ENCODE measurements at regions not wholly inside any gene's neighbourhood (a gene's known extent, or its start where the extent isn't known, plus 50 kb on each side); places are given as distances from the start of the nearest gene placed in this dataset.
A peak's percentile ranks its signal among the peaks of the same experiment; 100 is the strongest.

GRCh38 chr5:161115941-161116340 is 263.9 kb upstream of the ATP10B start:
- no peak for DNase-seq (ENCODE audit: low read depth)

- no peak for DNase-seq (ENCODE audit: low read depth)
Observed at GRCh38 chr5:161112371-161112770, 260.4 kb upstream of the ATP10B start.

GRCh38 chr5:161105525-161105924 is 253.5 kb upstream of the ATP10B start:
- peak; percentile 30 for DNase-seq (ENCODE audit: low read depth)

GRCh38 chr5:161098516-161098915 is 246.5 kb upstream of the ATP10B start:
- no peak for DNase-seq (ENCODE audit: low read depth)

GRCh38 chr5:161096581-161096980 is 244.6 kb upstream of the ATP10B start:
- no peak for DNase-seq (ENCODE audit: low read depth)

GRCh38 chr5:161095953-161096352 is 243.9 kb upstream of the ATP10B start:
- DNase-seq (ENCODE audit: low read depth): no peak

GRCh38 chr5:161094411-161094810 is 242.4 kb upstream of the ATP10B start:
- DNase-seq (ENCODE audit: low read depth): peak; percentile 45

GRCh38 chr5:161093100-161093499 is 241.1 kb upstream of the ATP10B start:
- DNase-seq (ENCODE audit: low read depth): no peak

GRCh38 chr5:161089569-161089968 is 237.6 kb upstream of the ATP10B start:
- no peak for DNase-seq (ENCODE audit: low read depth)

- peak; percentile 41 for DNase-seq (ENCODE audit: low read depth)
Observed at GRCh38 chr5:161086461-161086860, 234.4 kb upstream of the ATP10B start.

- no peak for DNase-seq (ENCODE audit: low read depth)
Observed at GRCh38 chr5:161085056-161085455, 233.0 kb upstream of the ATP10B start.

- DNase-seq (ENCODE audit: low read depth): no peak
Observed at GRCh38 chr5:161084115-161084514, 232.1 kb upstream of the ATP10B start.

- no peak for DNase-seq (ENCODE audit: low read depth)
Observed at GRCh38 chr5:161078793-161079192, 226.8 kb upstream of the ATP10B start.

- no peak for DNase-seq (ENCODE audit: low read depth)
Observed at GRCh38 chr5:161077936-161078545, 226.0 kb upstream of the ATP10B start.

- DNase-seq (ENCODE audit: low read depth): no peak
Observed at GRCh38 chr5:161077496-161077895, 225.5 kb upstream of the ATP10B start.

GRCh38 chr5:161064781-161065180 is 212.8 kb upstream of the ATP10B start:
- DNase-seq (ENCODE audit: low read depth): no peak

- no peak for DNase-seq (ENCODE audit: low read depth)
Observed at GRCh38 chr5:161064297-161064696, 212.3 kb upstream of the ATP10B start.

GRCh38 chr5:161058781-161059180 is 206.8 kb upstream of the ATP10B start:
- DNase-seq (ENCODE audit: low read depth): no peak

- no peak for DNase-seq (ENCODE audit: low read depth)
Observed at GRCh38 chr5:161051920-161052500, 200.0 kb upstream of the ATP10B start.

GRCh38 chr5:161047024-161047423 is 195.0 kb upstream of the ATP10B start:
- no peak for DNase-seq (ENCODE audit: low read depth)

GRCh38 chr5:161042862-161043261 is 190.9 kb upstream of the ATP10B start:
- DNase-seq (ENCODE audit: low read depth): no peak

GRCh38 chr5:161042443-161042842 is 190.4 kb upstream of the ATP10B start:
- no peak for DNase-seq (ENCODE audit: low read depth)

- no peak for DNase-seq (ENCODE audit: low read depth)
Observed at GRCh38 chr5:161040818-161041217, 188.8 kb upstream of the ATP10B start.

- DNase-seq (ENCODE audit: low read depth): no peak
Observed at GRCh38 chr5:161036296-161036695, 184.3 kb upstream of the ATP10B start.
